SK-N-SH treated with all-trans-retinoic acid at 6 μM for 48 hours (cell line): ENCODE measurements at regions not wholly inside any gene's neighbourhood (a gene's known extent, or its start where the extent isn't known, plus 50 kb on each side); places are given as distances from the start of the nearest gene placed in this dataset.

Source experiments
- ATAC-seq: fragments of 200-7000 bp; cut with Tn5 transposase; 3 replicates; pipeline ENCODE4 v1.9.1; 2020; ENCODE audit warnings: mild to moderate bottlenecking, moderate library complexity
- ARNTL ChIP-seq: fragments of 450-650 bp; formaldehyde crosslinking; IDR thresholded peaks from 2 replicates; pipeline ENCODE4 v1.5.0; 2020; ENCODE audit warnings: low read depth, mild to moderate bottlenecking, moderate library complexity, borderline replicate concordance
- CSDC2 ChIP-seq: fragments of 250-450 bp; sonication (Bioruptor Pico); IDR thresholded peaks from 2 replicates; pipeline ENCODE4 v1.5.0; 2020; ENCODE audit warnings: mild to moderate bottlenecking, moderate library complexity
- CSRNP3 ChIP-seq: fragments of 250-450 bp; sonication (Bioruptor Pico); IDR thresholded peaks from 2 replicates; pipeline ENCODE4 v1.5.1; 2021; ENCODE audit warnings: mild to moderate bottlenecking, moderate library complexity
- ESRRG ChIP-seq: fragments of 250-450 bp; sonication (Bioruptor Pico); IDR thresholded peaks from 2 replicates; pipeline ENCODE4 v1.6.1; 2021; ENCODE audit warnings: mild to moderate bottlenecking
- GLIS3 ChIP-seq: fragments of 250-450 bp; sonication (Bioruptor Pico); IDR thresholded peaks from 2 replicates; pipeline ENCODE4 v1.5.0; 2020; ENCODE audit warnings: mild to moderate bottlenecking, moderate library complexity
- ISL1 ChIP-seq: fragments of 250-450 bp; sonication (Bioruptor Pico); IDR thresholded peaks from 2 replicates; pipeline ENCODE4 v2.1.2; 2022; ENCODE audit warnings: mild to moderate bottlenecking, moderate library complexity
- PATZ1 ChIP-seq: fragments of 250-450 bp; sonication (Bioruptor Pico); IDR thresholded peaks from 2 replicates; pipeline ENCODE4 v1.8.0; 2020; ENCODE audit warnings: mild to moderate bottlenecking, moderate library complexity, borderline replicate concordance
- POU6F1 ChIP-seq: fragments of 250-450 bp; sonication (Bioruptor Pico); IDR thresholded peaks from 2 replicates; pipeline ENCODE4 v1.8.0; 2021; ENCODE audit warnings: low read depth, mild to moderate bottlenecking, moderate library complexity, borderline replicate concordance
- RARB ChIP-seq: fragments of 250-450 bp; sonication (Bioruptor Pico); IDR thresholded peaks from 2 replicates; pipeline ENCODE4 v1.8.0; 2021; ENCODE audit warnings: mild to moderate bottlenecking, moderate library complexity
- SNAI2 ChIP-seq: fragments of 250-450 bp; sonication (Bioruptor Pico); IDR thresholded peaks from 2 replicates; pipeline ENCODE4 v1.5.0; 2020; ENCODE audit warnings: mild to moderate bottlenecking, moderate library complexity
- TCF4 ChIP-seq: fragments of 250-450 bp; sonication (Bioruptor Pico); IDR thresholded peaks from 2 replicates; pipeline ENCODE4 v1.8.0; 2021; ENCODE audit warnings: mild to moderate bottlenecking, moderate library complexity, borderline replicate concordance
- TSHZ2 ChIP-seq: fragments of 250-450 bp; sonication (Bioruptor Pico); IDR thresholded peaks from 2 replicates; pipeline ENCODE4 v1.5.0; 2020; ENCODE audit warnings: mild to moderate bottlenecking, moderate library complexity
- ZC3H10 ChIP-seq: fragments of 250-450 bp; sonication (Bioruptor Pico); IDR thresholded peaks from 2 replicates; pipeline ENCODE4 v1.5.1; 2021; ENCODE audit warnings: mild to moderate bottlenecking, moderate library complexity
- ZFP3 ChIP-seq: fragments of 250-450 bp; sonication (Bioruptor Pico); IDR thresholded peaks from 2 replicates; pipeline ENCODE4 v1.5.0; 2020; ENCODE audit warnings: mild to moderate bottlenecking, moderate library complexity
- ZFP30 ChIP-seq: fragments of 450-650 bp; formaldehyde crosslinking; IDR thresholded peaks from 2 replicates; pipeline ENCODE4 v1.5.0; 2022; ENCODE audit warnings: mild to moderate bottlenecking, moderate library complexity
- ZNF565 ChIP-seq: fragments of 450-650 bp; formaldehyde crosslinking; conservative IDR thresholded peaks from 2 replicates; pipeline ENCODE4 v1.5.0; 2020; ENCODE audit warnings: low read depth, mild to moderate bottlenecking, moderate library complexity
- ZNF70 ChIP-seq: fragments of 450-650 bp; formaldehyde crosslinking; IDR thresholded peaks from 2 replicates; pipeline ENCODE4 v1.5.0; 2020; ENCODE audit warnings: mild to moderate bottlenecking, moderate library complexity
- ZNF8 ChIP-seq: fragments of 450-650 bp; formaldehyde crosslinking; IDR thresholded peaks from 2 replicates; pipeline ENCODE4 v1.5.0; 2020; ENCODE audit warnings: mild to moderate bottlenecking, moderate library complexity

- ATAC-seq = no peak
- no peak for TF ChIP-seq ZNF565 (CRISPR knock-in tag)
- TF ChIP-seq SNAI2 = no peak
- TF ChIP-seq ZFP30 (CRISPR knock-in tag) = no peak
- TF ChIP-seq TCF4 (CRISPR knock-in tag) = no peak
- TF ChIP-seq RARB (CRISPR knock-in tag) = no peak
- no peak for TF ChIP-seq ZNF70
Observed at GRCh38 chr4:119795986-119796578, 167.5 kb upstream of the PDE5A start.

GRCh38 chr4:119794681-119795080 lies 166.1 kb upstream of the PDE5A start:
- ATAC-seq = no peak
- no peak for TF ChIP-seq CSDC2
- TF ChIP-seq ZNF565 (CRISPR knock-in tag) = no peak
- TF ChIP-seq ARNTL (CRISPR knock-in tag) = no peak
- no peak for TF ChIP-seq ZNF70
- TF ChIP-seq ZNF8 = no peak
- TF ChIP-seq ISL1 (CRISPR knock-in tag) = no peak
- no peak for TF ChIP-seq PATZ1
- TF ChIP-seq TCF4 (CRISPR knock-in tag) = no peak
- TF ChIP-seq ZFP3 (CRISPR knock-in tag) = no peak
- TF ChIP-seq CSRNP3 (CRISPR knock-in tag) = no peak
- no peak for TF ChIP-seq RARB (CRISPR knock-in tag)
- TF ChIP-seq TSHZ2 = no peak
- TF ChIP-seq GLIS3 = no peak
- no peak for TF ChIP-seq POU6F1 (CRISPR knock-in tag)
- no peak for TF ChIP-seq ESRRG (CRISPR knock-in tag)
- no peak for TF ChIP-seq ZFP30 (CRISPR knock-in tag)

GRCh38 chr4:119794113-119794512 lies 165.5 kb upstream of the PDE5A start:
- ATAC-seq = no peak
- TF ChIP-seq CSRNP3 (CRISPR knock-in tag) = no peak
- no peak for TF ChIP-seq ZNF70
- no peak for TF ChIP-seq ZC3H10 (CRISPR knock-in tag)
- TF ChIP-seq ZNF8 = no peak
- no peak for TF ChIP-seq ESRRG (CRISPR knock-in tag)
